ENCODE measurements at regions not wholly inside any gene's neighbourhood (a gene's known extent, or its start where the extent isn't known, plus 50 kb on each side); places are given as distances from the start of the nearest gene placed in this dataset.

- Histone ChIP-seq H3K79me2 (ENCODE audit: control insufficient read depth, insufficient read depth, low read length) (no peaks in the 10 kb centered on the region), H3K27ac (ENCODE audit: low read length in 2 of 2) (no peak overlapping the region), H3K4me2 (replicated peaks; ENCODE audit: low read depth, low read length, poor library complexity, severe bottlenecking) (no peak overlapping the region), H3K27me3 (replicated peaks in 1 of 4; ENCODE audit: control extremely low read depth in 1 of 4, control insufficient read depth in 3 of 4, insufficient read depth in 4 of 4, low read length in 3 of 4) (no peaks in the 10 kb centered on the region), H3K9ac (ENCODE audit: low read length) (no peak overlapping the region), H3K4me1 (ENCODE audit: control insufficient read depth in 2 of 2, insufficient read depth in 2 of 2, low read length in 2 of 2) (no peaks in the 10 kb centered on the region), H3K9me3 (ENCODE audit: control extremely low read depth in 1 of 3, control insufficient read depth in 2 of 3, insufficient read depth in 1 of 3, low read length in 2 of 3) (peaks cover 0 to 1% (median 0%) of the 10 kb centered on the region in 3 donors), H3K4me3 (ENCODE audit: control extremely low read depth in 1 of 5, extremely low read depth in 1 of 5, insufficient read depth in 1 of 5, low read depth in 2 of 5, low read length in 4 of 5) (no peak overlapping the region), H3K36me3 (replicated peaks in 1 of 2; ENCODE audit: control extremely low read depth in 1 of 2, control insufficient read depth in 1 of 2, extremely low read depth in 1 of 2, insufficient read depth in 2 of 2, low read length in 1 of 2) (no peaks in the 10 kb centered on the region), H2AFZ (ENCODE audit: insufficient read depth, low read depth, low read length, poor library complexity, severe bottlenecking) (no peak overlapping the region), H4K20me1 (ENCODE audit: control insufficient read depth, insufficient read depth, low read length, poor library complexity, severe bottlenecking) (no peaks in the 10 kb centered on the region)
- Mint-ChIP-seq H3K4me1 (no peaks in the 10 kb centered on the region), H3K9me3 (ENCODE audit: insufficient read depth) (no peaks in the 10 kb centered on the region), H3K4me3 (no peak overlapping the region), H3K27me3 (no peaks in the 10 kb centered on the region), H3K27ac (no peak overlapping the region)
- ChIA-PET CTCF (no interaction called here), POLR2A (no interaction called here)
- intact Hi-C loops (cut with micrococcal nuclease) = no loop called here
- DNase-seq = no peak
- no CpG with 5 or more reads among the region's 1 CpG for WGBS (ENCODE audit: insufficient coverage)
- TF ChIP-seq, protein P1, sequence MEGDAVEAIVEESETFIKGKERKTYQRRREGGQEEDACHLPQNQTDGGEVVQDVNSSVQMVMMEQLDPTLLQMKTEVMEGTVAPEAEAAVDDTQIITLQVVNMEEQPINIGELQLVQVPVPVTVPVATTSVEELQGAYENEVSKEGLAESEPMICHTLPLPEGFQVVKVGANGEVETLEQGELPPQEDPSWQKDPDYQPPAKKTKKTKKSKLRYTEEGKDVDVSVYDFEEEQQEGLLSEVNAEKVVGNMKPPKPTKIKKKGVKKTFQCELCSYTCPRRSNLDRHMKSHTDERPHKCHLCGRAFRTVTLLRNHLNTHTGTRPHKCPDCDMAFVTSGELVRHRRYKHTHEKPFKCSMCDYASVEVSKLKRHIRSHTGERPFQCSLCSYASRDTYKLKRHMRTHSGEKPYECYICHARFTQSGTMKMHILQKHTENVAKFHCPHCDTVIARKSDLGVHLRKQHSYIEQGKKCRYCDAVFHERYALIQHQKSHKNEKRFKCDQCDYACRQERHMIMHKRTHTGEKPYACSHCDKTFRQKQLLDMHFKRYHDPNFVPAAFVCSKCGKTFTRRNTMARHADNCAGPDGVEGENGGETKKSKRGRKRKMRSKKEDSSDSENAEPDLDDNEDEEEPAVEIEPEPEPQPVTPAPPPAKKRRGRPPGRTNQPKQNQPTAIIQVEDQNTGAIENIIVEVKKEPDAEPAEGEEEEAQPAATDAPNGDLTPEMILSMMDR (IDR thresholded peaks at IDR 0.05) = no peak
- no peak for ATAC-seq (ENCODE audit: low read depth)
Observed at GRCh38 chr13:56066321-56066720, 1074.4 kb upstream of the PRR20A start.

- ChIA-PET CTCF (no interaction called here), POLR2A (no interaction called here)
- H3K4me3 ChIP-seq (ENCODE audit: control extremely low read depth in 1 of 5, extremely low read depth in 1 of 5, insufficient read depth in 1 of 5, low read depth in 2 of 5, low read length in 4 of 5) = no peak overlapping the region
- H3K4me1 ChIP-seq (ENCODE audit: control insufficient read depth in 2 of 2, insufficient read depth in 2 of 2, low read length in 2 of 2) = no peaks in the 10 kb centered on the region
- Mint-ChIP-seq H3K9me3 (ENCODE audit: insufficient read depth) (peaks cover 3% of the 10 kb centered on the region), H3K4me1 (no peaks in the 10 kb centered on the region), H3K27me3 (no peaks in the 10 kb centered on the region), H3K27ac (no peak overlapping the region), H3K4me3 (no peak overlapping the region)
- no peaks in the 10 kb centered on the region for H3K27me3 ChIP-seq (replicated peaks in 1 of 4; ENCODE audit: control extremely low read depth in 1 of 4, control insufficient read depth in 3 of 4, insufficient read depth in 4 of 4, low read length in 3 of 4)
- no peak overlapping the region for H3K9ac ChIP-seq (ENCODE audit: low read length)
- H3K9me3 ChIP-seq (ENCODE audit: control extremely low read depth in 1 of 3, control insufficient read depth in 2 of 3, insufficient read depth in 1 of 3, low read length in 2 of 3) = peaks cover 0 to 3% (median 2%) of the 10 kb centered on the region in 3 donors
- no peaks in the 10 kb centered on the region for H3K36me3 ChIP-seq (replicated peaks in 1 of 2; ENCODE audit: control extremely low read depth in 1 of 2, control insufficient read depth in 1 of 2, extremely low read depth in 1 of 2, insufficient read depth in 2 of 2, low read length in 1 of 2)
- ATAC-seq (ENCODE audit: low read depth) (no peak), DNase-seq (no peak)
- TF ChIP-seq, protein P1 (IDR thresholded peaks at IDR 0.05) = no peak
- TF ChIP-seq EZH2 (IDR thresholded peaks at IDR 0.05; ENCODE audit: borderline replicate concordance, insufficient read depth, low read depth, low read length, poor library complexity, severe bottlenecking) = no peak
- intact Hi-C loops (cut with micrococcal nuclease) = no loop called here
- H4K20me1 ChIP-seq (ENCODE audit: control insufficient read depth, insufficient read depth, low read length, poor library complexity, severe bottlenecking) = no peaks in the 10 kb centered on the region
- no peaks in the 10 kb centered on the region for H3K79me2 ChIP-seq (ENCODE audit: control insufficient read depth, insufficient read depth, low read length)
- H2AFZ ChIP-seq (ENCODE audit: insufficient read depth, low read depth, low read length, poor library complexity, severe bottlenecking) = no peak overlapping the region
- no CpG with 5 or more reads among the region's 1 CpG for WGBS (ENCODE audit: insufficient coverage)
- H3K4me2 ChIP-seq (replicated peaks; ENCODE audit: low read depth, low read length, poor library complexity, severe bottlenecking) = no peak overlapping the region
- H3K27ac ChIP-seq (ENCODE audit: low read length in 2 of 2) = no peak overlapping the region
Observed at GRCh38 chr13:56102641-56103040, 1038.1 kb upstream of the PRR20A start.

Data from B cell (primary cell).